GM04504 (cell line): ENCODE measurements at regions not wholly inside any gene's neighbourhood (a gene's known extent, or its start where the extent isn't known, plus 50 kb on each side); places are given as distances from the start of the nearest gene placed in this dataset.
A peak's percentile ranks its signal among the peaks of the same experiment; 100 is the strongest.

Experiments used
- DNase-seq: peaks from one replicate; pipeline ENCODE4 v3.0.0-alpha.2; 2012; ENCODE audit warnings: low read depth

DNA sequence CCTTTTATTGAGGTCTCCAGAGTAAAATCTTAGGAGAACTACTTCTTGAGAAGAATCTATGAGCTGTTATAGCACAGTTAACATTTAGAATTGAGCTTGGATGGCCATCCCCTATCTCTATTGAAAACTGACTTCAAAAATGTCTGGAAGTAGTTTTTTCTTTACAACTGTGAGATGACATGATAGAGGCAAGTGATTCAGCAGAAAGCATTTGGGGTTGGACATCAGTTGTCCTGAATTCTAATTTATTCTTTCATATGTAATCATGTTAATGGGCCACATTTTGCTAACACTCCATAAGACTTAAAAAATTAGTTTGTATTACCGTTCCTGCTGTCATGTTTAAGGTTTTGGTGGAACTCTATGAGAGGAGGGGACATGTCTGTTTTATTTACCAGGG is 237.0 kb upstream of the SLC14A2 start:
- DNase-seq: no peak

DNA sequence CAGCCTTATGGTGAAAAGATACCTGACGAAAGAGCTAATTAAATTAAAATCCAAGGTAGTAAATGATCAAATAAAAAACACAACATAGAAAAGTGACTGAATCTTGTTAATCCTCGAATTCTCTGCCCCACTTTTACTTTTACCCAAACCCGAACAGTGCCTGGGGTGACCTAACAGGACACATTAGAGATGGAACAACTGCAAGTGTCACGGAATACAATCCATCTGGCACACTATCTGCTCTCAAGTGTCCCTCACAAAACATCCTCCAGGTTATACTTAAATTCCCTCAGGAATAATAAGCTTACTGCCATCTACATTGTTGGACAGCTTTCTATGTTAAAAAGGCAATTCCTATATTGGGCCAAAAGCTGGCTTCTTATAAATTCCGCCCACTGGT is 236.3 kb upstream of the SLC14A2 start:
- DNase-seq: no peak

DNA sequence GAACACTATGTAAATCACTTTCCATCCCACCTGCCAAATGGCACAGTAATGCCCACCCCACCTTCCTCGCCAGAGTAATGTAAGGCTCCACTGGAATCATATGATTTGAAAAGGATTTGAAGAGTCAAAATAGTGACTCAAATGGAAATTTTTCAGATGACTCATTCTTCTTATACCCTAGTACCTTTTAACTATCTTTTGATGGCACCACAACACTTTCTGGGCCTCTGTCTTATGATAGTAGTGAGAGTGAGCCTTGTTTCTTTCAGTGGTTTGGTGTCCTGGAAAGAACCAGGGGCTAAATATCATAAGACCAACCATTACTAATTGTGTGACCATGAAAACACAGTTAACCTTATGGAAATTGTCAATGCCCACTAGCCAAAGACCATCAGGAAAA is 235.4 kb upstream of the SLC14A2 start:
- no peak for DNase-seq

DNA sequence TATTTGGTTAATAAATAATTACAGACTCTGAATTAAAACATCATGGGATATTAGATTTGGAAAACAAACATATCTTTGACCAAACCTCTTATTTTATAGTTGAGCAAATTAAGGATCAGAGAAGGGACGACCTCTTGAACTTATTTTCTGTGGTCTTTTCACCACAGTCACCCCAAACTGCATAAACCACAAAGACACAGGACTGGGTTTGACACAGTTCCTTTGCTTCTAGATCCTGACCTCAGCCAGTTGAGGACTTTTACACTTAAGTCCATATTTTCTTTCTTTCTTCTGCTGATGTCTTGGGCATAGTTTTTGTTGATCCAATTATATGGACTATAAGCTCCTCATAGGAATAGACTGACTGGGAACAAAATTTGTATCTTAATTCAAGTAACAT is 234.0 kb upstream of the SLC14A2 start:
- no peak for DNase-seq

DNA sequence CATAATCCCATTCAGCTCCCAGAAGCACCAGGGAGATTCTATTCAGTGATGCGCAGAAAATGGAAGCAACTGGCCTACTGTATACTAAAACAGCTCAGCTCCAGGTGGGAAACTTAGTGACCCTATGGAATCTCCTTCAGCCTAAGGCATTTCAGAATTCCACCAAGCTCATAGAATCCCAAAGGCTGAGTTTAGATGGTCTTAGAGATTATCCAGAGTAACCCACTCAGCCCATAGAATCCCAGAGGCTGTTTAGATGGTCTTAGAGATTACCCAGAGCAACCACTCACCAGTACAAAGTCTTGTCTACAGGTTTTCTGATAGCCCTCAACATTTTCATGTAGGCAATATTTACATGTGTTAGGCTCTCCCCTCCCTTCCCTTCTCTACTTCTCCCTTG is 232.0 kb upstream of the SLC14A2 start:
- no peak for DNase-seq

DNA sequence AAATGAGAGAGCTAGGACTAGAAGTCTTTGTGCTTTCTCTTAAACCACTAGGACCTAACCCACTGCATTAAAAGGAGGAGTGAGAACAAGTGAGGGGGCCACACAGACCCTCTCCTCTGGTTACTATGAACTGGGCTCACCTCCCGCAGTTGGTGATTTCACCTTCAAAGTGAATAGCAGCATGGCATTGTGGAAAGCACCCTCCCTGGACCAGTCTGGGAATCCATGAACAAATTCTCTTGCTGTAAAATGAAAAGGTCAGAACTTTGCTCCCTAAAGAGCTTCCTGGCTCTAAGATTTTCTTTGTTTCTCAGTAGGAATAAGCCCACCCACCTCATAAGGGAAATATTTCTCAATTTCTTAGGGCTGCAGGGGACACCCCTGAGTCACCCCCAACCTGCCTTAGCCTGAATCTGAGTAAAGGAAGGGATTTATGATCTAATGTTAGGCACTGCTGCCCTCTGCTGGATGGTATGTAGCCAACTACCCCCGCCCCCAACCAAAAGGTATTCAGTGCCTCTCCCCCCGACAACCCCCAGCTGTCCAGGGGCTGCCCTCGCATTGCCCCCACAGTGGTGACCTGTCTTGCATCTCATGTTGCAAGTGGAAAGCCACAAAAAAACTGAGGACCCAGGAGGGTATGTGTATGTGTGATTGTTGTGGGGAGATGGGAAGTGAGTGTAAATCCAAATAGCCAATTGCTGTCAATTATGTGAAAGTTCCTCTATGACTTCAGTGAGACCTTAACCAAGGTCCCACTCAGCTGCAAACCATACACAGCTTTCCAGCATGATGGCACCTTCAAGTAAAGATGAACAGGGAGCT is 230.9 kb upstream of the SLC14A2 start:
- peak; percentile 7 for DNase-seq

DNA sequence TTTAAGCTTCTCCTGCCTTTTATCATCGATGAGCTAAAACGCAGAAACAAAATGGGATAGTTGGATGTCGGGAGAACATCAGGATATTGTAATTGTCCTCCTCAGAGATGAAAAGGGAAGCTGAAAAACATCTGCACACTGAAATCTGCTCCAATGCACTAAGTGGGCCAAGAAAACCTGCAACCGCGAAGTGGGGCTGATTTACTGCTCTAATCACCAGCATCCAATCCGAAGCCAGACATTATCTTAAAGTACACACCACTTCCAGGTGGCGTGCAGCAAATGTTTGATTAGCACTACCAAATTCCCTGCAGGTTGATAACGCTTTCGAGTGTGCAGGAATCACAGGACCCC is 230.3 kb upstream of the SLC14A2 start:
- no peak for DNase-seq

DNA sequence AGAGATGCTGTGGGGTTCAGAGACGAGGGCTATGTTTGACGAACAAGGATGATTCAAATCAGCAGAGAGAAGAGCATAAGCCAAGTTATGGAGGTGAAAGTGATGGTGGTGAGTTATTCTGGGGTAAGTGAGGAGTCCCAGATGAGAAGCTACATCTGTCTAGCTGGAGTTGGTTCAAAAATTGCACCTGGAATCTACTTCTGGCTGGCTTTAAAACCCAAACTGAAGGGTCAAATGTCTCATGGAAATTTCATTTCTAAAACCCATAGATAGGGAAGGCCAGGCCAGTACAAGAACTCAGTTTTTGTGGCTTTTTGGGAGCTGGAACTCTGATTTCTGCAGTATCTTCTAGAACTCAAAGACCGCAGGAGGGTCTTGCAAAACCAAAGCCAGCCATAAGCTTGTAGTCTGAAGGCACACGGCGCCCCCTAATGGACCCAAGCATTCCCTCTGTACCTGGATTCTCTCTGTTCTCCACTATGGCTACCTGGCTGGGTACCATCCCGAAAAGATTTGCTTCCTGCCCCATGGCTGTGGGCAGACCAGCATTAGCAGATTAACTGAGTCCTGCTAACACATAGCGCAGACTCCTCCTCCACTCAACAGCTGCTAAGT is 229.1 kb upstream of the SLC14A2 start:
- DNase-seq: no peak

DNA sequence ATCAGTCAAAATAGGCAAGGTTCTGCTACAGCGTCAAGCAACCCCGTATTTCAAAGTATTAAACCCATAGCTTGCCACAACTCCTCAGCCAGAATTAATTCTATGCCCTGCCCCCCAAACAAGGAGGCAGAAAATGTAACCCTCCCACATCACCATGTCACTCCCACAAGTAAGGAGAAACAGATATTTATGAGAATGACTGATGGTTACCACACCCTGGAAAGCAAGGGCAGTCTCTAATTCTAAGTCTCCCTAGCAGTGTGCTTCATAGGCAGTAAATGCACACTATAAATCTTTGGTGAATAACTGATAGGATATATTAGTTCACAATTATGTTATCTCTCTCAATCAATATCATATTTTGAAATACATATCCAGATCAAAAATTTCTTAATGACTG is 228.0 kb upstream of the SLC14A2 start:
- no peak for DNase-seq

DNA sequence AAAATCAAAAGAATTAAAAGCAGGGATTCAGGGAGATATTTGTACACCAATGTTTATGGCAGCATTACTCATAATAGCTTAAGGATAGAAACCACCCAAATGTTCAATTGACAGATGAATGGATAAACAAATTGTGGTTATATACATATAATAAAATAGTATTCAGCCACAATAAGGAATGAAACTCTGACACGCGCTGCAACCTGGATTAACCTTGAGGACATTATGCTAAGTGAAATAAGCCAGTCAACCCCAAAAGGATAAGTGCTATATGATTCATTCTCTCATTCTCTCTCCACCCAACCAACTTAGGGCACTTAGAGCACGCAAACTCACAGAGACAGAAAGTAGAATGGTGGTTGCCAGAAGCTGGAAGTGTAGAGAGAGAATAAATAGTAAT is 216.8 kb upstream of the SLC14A2 start:
- DNase-seq: no peak

DNA sequence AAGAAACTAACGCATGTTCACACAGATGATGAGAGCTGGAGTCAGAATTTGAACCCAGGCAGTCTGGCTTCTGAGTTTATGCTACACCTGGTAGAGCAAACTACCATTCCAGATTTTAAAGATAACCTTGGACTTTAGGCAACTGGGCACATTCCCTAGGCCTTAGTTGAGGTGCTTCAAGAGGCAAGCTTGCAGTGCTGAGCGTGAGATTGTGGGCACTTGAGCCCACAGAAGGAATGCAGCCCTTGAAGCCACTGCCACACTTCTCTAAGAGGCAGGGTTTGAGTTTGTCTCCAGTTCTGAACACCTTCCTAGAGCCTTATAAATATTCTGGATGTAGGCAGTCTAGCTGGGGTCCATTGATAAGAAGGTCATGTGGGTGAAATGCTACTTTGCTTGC is 216.1 kb upstream of the SLC14A2 start:
- no peak for DNase-seq

DNA sequence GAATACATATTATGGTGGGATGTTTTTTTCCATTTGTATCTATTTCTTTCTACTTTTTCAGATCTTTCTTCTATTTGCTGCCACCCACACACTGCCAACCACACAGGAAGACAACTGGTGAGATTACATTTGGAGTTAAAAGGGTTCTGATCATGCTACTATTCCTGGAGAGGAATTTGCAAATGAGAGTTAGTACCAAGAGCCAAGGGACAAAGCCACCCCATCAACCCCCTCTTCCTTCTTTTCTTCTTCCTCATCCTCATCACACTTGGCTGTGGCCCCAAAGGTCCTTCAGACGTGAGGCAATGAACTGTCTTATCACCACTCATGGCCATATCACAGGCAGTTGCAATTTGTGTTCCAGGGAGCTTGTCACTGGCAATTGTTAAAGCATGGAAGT is 215.6 kb upstream of the SLC14A2 start:
- DNase-seq: no peak

DNA sequence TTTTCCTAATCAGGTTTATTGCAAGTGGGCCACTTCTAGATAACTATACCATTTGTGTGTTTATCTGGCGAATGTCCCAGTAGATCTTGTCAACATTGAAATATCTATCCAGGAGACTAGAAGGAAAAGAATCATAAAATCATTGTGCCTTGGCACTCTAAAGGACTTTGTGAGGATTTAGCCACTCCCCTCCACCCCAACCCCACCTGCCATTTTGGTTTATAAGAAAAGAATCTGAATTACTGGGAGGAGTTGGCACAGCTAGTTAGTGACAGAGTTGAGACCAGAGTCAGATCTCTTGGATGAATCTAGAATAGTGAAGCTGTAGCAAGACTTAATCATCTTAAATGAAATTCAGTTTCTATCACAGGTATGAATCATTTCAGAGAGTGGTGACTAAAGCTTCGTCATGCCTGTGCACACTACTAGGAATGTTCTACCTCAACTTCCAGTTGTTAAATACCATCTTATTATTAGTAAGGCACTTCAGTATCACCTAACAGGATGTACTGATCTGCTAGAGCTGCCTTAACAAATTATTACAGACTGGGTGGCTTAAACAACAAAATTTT is 212.7 kb upstream of the SLC14A2 start:
- no peak for DNase-seq

DNA sequence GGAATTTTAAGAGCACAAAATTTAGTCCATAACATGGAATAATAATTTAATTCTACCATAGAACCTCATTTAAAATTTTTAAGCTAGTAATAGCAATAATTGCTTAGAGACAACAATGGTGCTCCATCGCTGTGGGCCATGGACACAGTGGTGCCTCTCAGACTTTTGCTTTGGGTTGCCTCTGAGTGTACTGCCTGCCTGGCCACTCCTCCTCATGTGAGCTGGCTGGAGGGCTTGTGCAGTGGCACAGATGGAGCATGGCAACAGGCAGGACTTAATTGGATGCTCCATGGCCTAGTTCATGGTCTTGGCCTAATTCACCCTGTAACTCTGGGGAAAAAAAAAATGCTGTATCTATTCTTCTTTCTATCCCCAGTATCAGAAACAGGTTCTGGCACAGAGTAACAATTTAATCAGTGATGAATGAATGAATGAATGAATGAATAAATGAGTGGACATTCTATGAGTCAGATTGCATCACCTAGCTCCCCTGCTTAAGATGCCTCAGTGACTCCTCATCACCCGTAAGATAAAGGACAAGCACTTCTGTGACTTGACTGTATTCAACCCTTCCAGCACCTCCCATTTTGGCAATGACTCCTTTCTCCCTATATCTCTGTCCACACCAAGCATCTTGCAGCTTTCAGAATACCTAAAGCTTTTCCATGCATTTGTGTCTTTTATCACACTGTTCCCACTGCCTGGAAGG is 211.8 kb upstream of the SLC14A2 start:
- no peak for DNase-seq

DNA sequence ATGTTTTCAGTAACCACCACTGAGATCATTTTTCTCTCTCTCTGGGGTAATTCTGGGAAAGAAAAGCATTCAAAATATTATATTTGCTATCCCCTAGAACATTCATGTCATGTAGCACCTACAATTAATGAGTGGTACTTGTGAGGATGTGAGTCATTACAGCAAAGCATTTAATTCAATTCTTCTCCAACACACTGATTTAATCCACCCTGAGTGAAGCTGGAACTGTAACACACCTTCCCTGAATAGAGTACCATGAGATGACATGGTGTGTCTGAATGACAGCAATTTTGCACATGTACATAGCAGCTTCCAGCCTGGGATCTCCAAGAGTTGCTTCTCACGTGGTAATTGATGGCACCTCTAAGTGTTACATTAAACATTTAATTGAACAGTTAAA is 207.1 kb upstream of the SLC14A2 start:
- DNase-seq: no peak

DNA sequence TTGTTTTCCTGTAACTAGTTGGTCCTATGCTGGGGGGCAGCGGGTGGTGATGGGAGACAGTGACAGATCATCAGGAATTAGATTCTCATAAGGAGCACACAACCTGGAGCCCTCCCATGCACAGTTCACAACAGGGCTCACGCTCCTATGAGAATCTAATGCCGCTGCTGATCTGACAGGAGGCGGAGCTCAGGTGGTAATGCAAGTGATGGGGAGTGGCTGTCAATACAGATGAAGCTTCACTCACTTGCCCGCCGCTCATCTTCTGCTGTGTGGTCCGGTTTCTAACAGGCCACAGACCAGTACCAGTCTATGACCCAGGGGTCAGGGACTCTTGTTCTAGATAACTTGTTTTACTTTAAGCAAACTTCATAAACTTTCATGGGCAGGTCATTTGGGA is 205.3 kb upstream of the SLC14A2 start:
- DNase-seq: no peak

DNA sequence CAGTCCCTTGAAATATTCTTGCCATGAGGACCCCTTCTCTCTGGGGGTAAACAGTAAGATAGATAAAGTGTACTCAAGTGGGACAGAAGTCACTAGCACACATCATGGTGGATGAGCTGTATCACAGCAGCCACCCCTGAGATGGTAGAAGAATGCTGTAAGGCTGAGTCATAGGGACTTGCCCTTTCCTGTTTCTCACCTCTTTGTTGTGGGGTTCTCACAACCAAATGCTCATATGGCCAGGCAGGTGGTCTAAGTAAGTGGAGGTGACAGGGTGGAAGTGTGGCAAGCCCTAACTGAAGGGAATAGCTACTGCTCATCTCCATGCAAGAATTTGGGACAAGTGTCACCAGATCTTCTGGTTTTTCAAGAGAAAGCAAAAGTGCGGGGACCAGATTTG is 202.7 kb upstream of the SLC14A2 start:
- no peak for DNase-seq

DNA sequence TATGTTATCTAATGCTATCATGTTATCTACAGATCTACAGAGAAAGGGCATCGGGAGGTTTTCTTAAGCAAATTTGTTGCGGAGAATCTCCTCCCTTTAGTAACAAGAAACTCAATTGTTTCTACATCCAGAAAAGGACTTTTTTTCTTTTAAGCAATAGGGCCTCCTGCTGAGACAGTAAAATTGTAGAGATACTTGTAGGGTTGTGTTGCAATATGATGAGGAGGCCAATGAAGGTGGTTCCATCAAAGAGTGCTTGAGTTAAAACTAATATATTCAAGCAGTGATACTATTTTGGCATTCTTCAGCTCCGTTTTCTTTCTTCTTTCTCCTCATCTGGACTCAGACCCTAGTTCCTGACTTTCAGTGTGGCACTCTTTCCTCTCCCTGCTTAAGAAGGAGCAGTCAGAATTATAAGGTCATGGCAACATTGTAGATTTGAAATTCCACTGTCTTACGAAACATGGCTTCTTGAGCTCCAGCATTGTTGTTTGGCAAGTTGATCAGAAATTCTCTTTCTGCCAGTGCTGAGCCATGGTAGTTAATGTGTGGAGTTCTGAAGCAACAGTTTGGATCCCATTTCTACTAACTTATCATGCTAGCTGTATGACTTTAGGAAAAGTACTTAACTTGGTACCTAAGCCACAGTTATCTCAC is 202.0 kb upstream of the SLC14A2 start:
- peak; percentile 20 for DNase-seq

DNA sequence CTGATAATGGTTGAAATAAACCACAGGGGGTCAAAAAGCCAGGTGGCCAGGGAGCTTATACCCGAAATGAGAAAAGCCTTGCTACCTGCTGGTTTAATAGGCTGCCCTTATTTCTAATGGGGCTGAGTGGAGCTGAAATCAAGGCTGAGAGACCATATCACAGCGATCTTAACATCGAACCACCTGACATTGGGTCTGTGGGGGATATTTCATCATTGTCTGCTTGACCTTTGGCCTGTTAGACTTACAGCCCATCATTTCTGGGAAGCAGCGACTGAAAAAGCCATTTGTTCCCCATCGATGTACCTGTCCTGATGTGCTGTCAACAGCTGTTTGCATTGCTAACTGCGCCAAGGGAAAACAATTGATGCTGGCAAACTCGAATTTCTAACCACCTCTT is 199.7 kb upstream of the SLC14A2 start:
- DNase-seq: no peak

DNA sequence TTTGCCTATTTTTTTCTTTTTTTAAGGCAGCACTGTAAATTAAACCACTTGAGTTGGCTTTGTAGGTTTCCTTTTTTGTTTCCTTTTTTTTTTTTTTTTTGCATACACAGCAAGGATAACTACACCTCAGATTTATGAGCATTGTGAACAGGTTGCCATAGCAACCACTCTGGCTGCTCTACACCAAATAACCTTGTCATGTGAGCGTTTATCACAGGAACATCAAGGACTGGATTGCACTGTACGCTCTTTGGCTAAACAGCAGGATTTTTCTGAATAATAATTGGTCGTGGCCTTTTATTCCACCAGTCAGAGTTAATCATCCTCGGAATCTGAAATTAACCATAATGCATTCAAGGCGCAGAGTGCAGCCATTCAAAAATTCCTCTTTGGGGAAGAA is 199.1 kb upstream of the SLC14A2 start:
- no peak for DNase-seq

DNA sequence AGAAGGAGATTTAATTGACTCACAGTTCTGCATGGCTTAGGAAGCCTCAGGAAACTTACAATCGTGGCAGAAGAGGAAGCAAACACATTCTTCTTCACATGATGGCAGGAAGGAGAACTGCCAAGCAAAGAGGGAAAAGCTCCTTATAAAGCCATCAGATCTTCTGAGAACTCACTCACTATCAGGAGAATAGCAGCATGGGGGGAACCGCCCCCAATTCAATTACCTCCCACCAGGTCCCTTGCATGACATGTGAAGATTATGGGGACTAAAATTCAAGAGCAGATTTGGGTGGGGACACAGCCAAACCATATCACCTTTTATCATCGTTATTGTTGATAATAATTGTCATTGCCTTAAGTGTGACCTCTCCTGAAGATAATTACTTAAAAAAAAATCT is 197.9 kb upstream of the SLC14A2 start:
- no peak for DNase-seq

DNA sequence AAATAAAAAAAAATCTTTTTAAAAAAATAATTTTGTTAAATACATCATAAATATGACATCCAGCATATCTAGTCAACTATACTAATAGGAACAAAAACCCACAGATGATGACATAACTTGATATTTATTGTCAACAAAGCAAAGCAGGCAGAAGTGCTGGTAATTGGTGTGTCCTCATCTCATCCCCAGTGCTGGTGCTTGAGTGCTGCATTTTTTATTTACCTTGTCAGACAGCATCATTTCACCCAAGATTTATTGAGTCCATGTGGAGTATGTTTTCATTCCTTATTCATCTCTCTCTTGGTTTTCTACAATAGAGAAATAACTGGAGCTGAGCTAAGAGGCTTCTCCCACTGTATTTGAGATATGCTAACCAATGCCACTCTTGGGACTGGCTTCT is 191.6 kb upstream of the SLC14A2 start:
- peak; percentile 32 for DNase-seq

DNA sequence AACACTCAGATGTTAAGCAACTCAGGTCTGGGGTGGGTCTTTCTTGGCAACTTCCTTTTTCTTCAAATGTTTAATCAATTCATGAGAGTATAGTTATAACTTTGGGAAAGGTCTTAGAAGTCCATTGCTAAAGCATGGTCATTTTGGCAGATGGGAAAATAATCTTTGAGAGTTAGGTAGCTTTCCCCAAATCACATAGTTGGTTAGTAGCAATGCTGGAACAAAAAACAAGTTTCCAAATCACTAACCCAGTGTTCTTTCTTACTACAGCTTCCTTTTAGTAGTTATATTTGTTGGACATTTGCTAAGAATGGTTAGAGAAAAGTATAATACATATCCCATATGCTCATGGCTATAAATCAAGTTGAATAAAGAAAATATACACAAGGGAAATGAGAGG is 185.2 kb upstream of the SLC14A2 start:
- DNase-seq: no peak
